ENCODE measurements at regions not wholly inside any gene's neighbourhood (a gene's known extent, or its start where the extent isn't known, plus 50 kb on each side); places are given as distances from the start of the nearest gene placed in this dataset.

GRCh38 chr10:76657337-76658012 is 980.1 kb downstream of the KCNMA1 start:
- no peak for DNase-seq (ENCODE audit: low spot score in 2 of 2)
- H3K9me3 ChIP-seq = no peaks in the 10 kb centered on the region
- H3K36me3 ChIP-seq = no peaks in the 10 kb centered on the region
- intact Hi-C loops (cut with DNase I) = no loop called here
- TF ChIP-seq CTCF (IDR thresholded peaks at IDR 0.05) = no peak
- no peaks in the 10 kb centered on the region for H3K4me1 ChIP-seq
- no peak overlapping the region for H3K27ac ChIP-seq
- H3K27me3 ChIP-seq = no peaks in the 10 kb centered on the region
- no peak overlapping the region for H3K4me3 ChIP-seq

- no peaks in the 10 kb centered on the region for H3K9me3 ChIP-seq
- H3K4me1 ChIP-seq = peaks cover 0 to 2% of the 10 kb centered on the region in 2 donors
- no peak overlapping the region for H3K27ac ChIP-seq
- no peaks in the 10 kb centered on the region for H3K36me3 ChIP-seq
- no peak for TF ChIP-seq CTCF (IDR thresholded peaks at IDR 0.05)
- intact Hi-C loops (cut with DNase I) = no loop called here
- H3K4me3 ChIP-seq = no peak overlapping the region
- DNase-seq (ENCODE audit: low spot score in 2 of 2) = no peak
- no peaks in the 10 kb centered on the region for H3K27me3 ChIP-seq
These were observed 986.5 kb downstream of the KCNMA1 start for GRCh38 chr10:76651154-76651553.

GRCh38 chr10:76649723-76650127 is 987.9 kb downstream of the KCNMA1 start:
- H3K27me3 ChIP-seq = no peaks in the 10 kb centered on the region
- H3K9me3 ChIP-seq = no peaks in the 10 kb centered on the region
- peaks cover 0 to 2% of the 10 kb centered on the region in 2 donors for H3K4me1 ChIP-seq
- no peak overlapping the region for H3K27ac ChIP-seq
- H3K4me3 ChIP-seq = no peak overlapping the region
- H3K36me3 ChIP-seq = no peaks in the 10 kb centered on the region
- no peak for TF ChIP-seq CTCF (IDR thresholded peaks at IDR 0.05)
- no peak for DNase-seq (ENCODE audit: low spot score in 2 of 2)
- intact Hi-C loops (cut with DNase I) = no loop called here

GRCh38 chr10:76649254-76649653 is 988.4 kb downstream of the KCNMA1 start:
- Histone ChIP-seq H3K4me1 (peaks cover 0 to 2% of the 10 kb centered on the region in 2 donors), H3K27me3 (no peaks in the 10 kb centered on the region), H3K36me3 (no peaks in the 10 kb centered on the region), H3K9me3 (no peaks in the 10 kb centered on the region), H3K27ac (no peak overlapping the region), H3K4me3 (no peak overlapping the region)
- intact Hi-C loops (cut with DNase I) = no loop called here
- no peak for DNase-seq (ENCODE audit: low spot score in 2 of 2)
- TF ChIP-seq CTCF (IDR thresholded peaks at IDR 0.05) = no peak

- no peak for TF ChIP-seq CTCF (IDR thresholded peaks at IDR 0.05)
- no peak overlapping the region for H3K4me3 ChIP-seq
- no peaks in the 10 kb centered on the region for H3K27me3 ChIP-seq
- no peaks in the 10 kb centered on the region for H3K9me3 ChIP-seq
- no peak overlapping the region for H3K27ac ChIP-seq
- DNase-seq (ENCODE audit: low spot score in 2 of 2) = no peak
- H3K36me3 ChIP-seq = no peaks in the 10 kb centered on the region
- H3K4me1 ChIP-seq = peaks cover 0 to 2% of the 10 kb centered on the region in 2 donors
- intact Hi-C loops (cut with DNase I) = no loop called here
These were observed 990.3 kb downstream of the KCNMA1 start for GRCh38 chr10:76647301-76647700.

- no peak for TF ChIP-seq CTCF (IDR thresholded peaks at IDR 0.05)
- H3K27me3 ChIP-seq = no peaks in the 10 kb centered on the region
- H3K4me1 ChIP-seq = peaks cover 0 to 2% of the 10 kb centered on the region in 2 donors
- H3K36me3 ChIP-seq = no peaks in the 10 kb centered on the region
- H3K9me3 ChIP-seq = no peaks in the 10 kb centered on the region
- intact Hi-C loops (cut with DNase I) = no loop called here
- no peak overlapping the region for H3K27ac ChIP-seq
- H3K4me3 ChIP-seq = no peak overlapping the region
- DNase-seq (ENCODE audit: low spot score in 2 of 2) = no peak
These were observed 992.3 kb downstream of the KCNMA1 start for GRCh38 chr10:76645341-76645740.
